Hypothalamus (tissue), 51 donors: ENCODE measurements at regions not wholly inside any gene's neighbourhood (a gene's known extent, or its start where the extent isn't known, plus 50 kb on each side); places are given as distances from the start of the nearest gene placed in this dataset.
A peak's percentile ranks its signal among the peaks of the same experiment; 100 is the strongest.

Source experiments
- DNase-seq, 51 donors: peaks; one replicate each; lab custom pipeline; 2025; lab: John Stamatoyannopoulos, UW

GRCh38 chr15:35320158-35320780, 225.7 kb downstream of the DPH6 start:
- DNase-seq = no peak

- no peak for DNase-seq
These were observed 226.6 kb downstream of the DPH6 start for GRCh38 chr15:35319354-35319753.

GRCh38 chr15:35317217-35317616, 228.7 kb downstream of the DPH6 start:
- no peak for DNase-seq

- DNase-seq = no peak
These were observed 227.2 kb upstream of the NANOGP8 start for GRCh38 chr15:35312344-35312743.

GRCh38 chr15:35311615-35312014, 226.5 kb upstream of the NANOGP8 start:
- DNase-seq = no peak

GRCh38 chr15:35309886-35310285, 224.8 kb upstream of the NANOGP8 start:
- no peak for DNase-seq

GRCh38 chr15:35308802-35309201, 223.7 kb upstream of the NANOGP8 start:
- no peak for DNase-seq

GRCh38 chr15:35307676-35308075, 222.6 kb upstream of the NANOGP8 start:
- no peak for DNase-seq

- no peak for DNase-seq
These were observed 221.9 kb upstream of the NANOGP8 start for GRCh38 chr15:35307026-35307425.

- no peak for DNase-seq
These were observed 221.4 kb upstream of the NANOGP8 start for GRCh38 chr15:35306361-35306981.

GRCh38 chr15:35305946-35306345, 220.9 kb upstream of the NANOGP8 start:
- no peak for DNase-seq

- DNase-seq = no peak
These were observed 220.0 kb upstream of the NANOGP8 start for GRCh38 chr15:35305031-35305550.

GRCh38 chr15:35304389-35304788, 219.3 kb upstream of the NANOGP8 start:
- no peak for DNase-seq

GRCh38 chr15:35302334-35302733, 217.2 kb upstream of the NANOGP8 start:
- no peak for DNase-seq

GRCh38 chr15:35301088-35301487, 216.0 kb upstream of the NANOGP8 start:
- no peak for DNase-seq

GRCh38 chr15:35299059-35299735, 214.1 kb upstream of the NANOGP8 start:
- DNase-seq = no peak

GRCh38 chr15:35298509-35298908, 213.4 kb upstream of the NANOGP8 start:
- no peak for DNase-seq

- DNase-seq = no peak
These were observed 208.4 kb upstream of the NANOGP8 start for GRCh38 chr15:35293353-35294130.

GRCh38 chr15:35290301-35290721, 205.2 kb upstream of the NANOGP8 start:
- no peak for DNase-seq

GRCh38 chr15:35289024-35289617, 204.0 kb upstream of the NANOGP8 start:
- peak in 4 of 51 donors; percentile 1 to 43 (median 6) for DNase-seq

GRCh38 chr15:35288580-35288979, 203.5 kb upstream of the NANOGP8 start:
- no peak for DNase-seq
